Bronchial epithelial cell (primary cell): ENCODE measurements at regions not wholly inside any gene's neighbourhood (a gene's known extent, or its start where the extent isn't known, plus 50 kb on each side); places are given as distances from the start of the nearest gene placed in this dataset.

Source experiments
- DNase-seq: peaks from one replicate; pipeline ENCODE4 v3.0.0-alpha.2; 2010; ENCODE audit warnings: low read depth
- FAIRE-seq: peaks from 2 replicates; lab custom pipeline; 2011; peaks lifted over from hg19 to GRCh38; lab: Jason Lieb, UNC
- H3K27me3 ChIP-seq: 2 replicates; pipeline ENCODE4 v1.5.1; 2011; ENCODE audit warnings: low read length; ENCODE audit not compliant: control insufficient read depth, insufficient read depth
- H3K36me3 ChIP-seq: 2 replicates; pipeline ENCODE4 v1.5.1; 2011; ENCODE audit warnings: low read length; ENCODE audit not compliant: control insufficient read depth, insufficient read depth
- H3K4me3 ChIP-seq: 2 replicates; pipeline ENCODE4 v1.5.1; 2011; ENCODE audit warnings: mild to moderate bottlenecking, low read depth, low read length, control low read depth
- CTCF ChIP-seq: IDR thresholded peaks from 2 replicates; pipeline ENCODE4 v1.5.1; 2011; ENCODE audit warnings: mild to moderate bottlenecking, moderate library complexity, low read length, control low read depth, inconsistent platforms; ENCODE audit not compliant: insufficient read depth, severe bottlenecking

- no peak for DNase-seq
- no peak for FAIRE-seq
- TF ChIP-seq CTCF: no peak
- Histone ChIP-seq H3K4me3 (no peak overlapping the region), H3K27me3 (no peaks in the 10 kb centered on the region), H3K36me3 (no peaks in the 10 kb centered on the region)
Measured at GRCh38 chr3:168162172-168162571, 66.4 kb upstream of the GOLIM4 start.

- no peak for TF ChIP-seq CTCF
- no peaks in the 10 kb centered on the region for H3K36me3 ChIP-seq
- no peaks in the 10 kb centered on the region for H3K27me3 ChIP-seq
- FAIRE-seq: no peak
- no peak overlapping the region for H3K4me3 ChIP-seq
- no peak for DNase-seq
Measured at GRCh38 chr3:168161696-168162095, 66.0 kb upstream of the GOLIM4 start.

- peaks cover 2% of the 10 kb centered on the region for H3K27me3 ChIP-seq
- no peak for FAIRE-seq
- TF ChIP-seq CTCF: no peak
- H3K36me3 ChIP-seq: no peaks in the 10 kb centered on the region
- H3K4me3 ChIP-seq: no peak overlapping the region
- DNase-seq: no peak
Measured at GRCh38 chr3:168157903-168158302, 62.2 kb upstream of the GOLIM4 start.

- TF ChIP-seq CTCF: no peak
- FAIRE-seq (no peak), DNase-seq (no peak)
- peaks cover 2% of the 10 kb centered on the region for H3K27me3 ChIP-seq
- H3K4me3 ChIP-seq: no peak overlapping the region
- no peaks in the 10 kb centered on the region for H3K36me3 ChIP-seq
Measured at GRCh38 chr3:168157099-168157700, 61.5 kb upstream of the GOLIM4 start.

- FAIRE-seq: no peak
- H3K36me3 ChIP-seq: no peaks in the 10 kb centered on the region
- peaks cover 2% of the 10 kb centered on the region for H3K27me3 ChIP-seq
Measured at GRCh38 chr3:168156479-168156878, 60.8 kb upstream of the GOLIM4 start.

More at GRCh38 chr3:168156479-168156878, 60.8 kb upstream of the GOLIM4 start:
- no peak for TF ChIP-seq CTCF
- no peak for DNase-seq
- no peak overlapping the region for H3K4me3 ChIP-seq
